IMR-90 (cell line): ENCODE measurements at regions not wholly inside any gene's neighbourhood (a gene's known extent, or its start where the extent isn't known, plus 50 kb on each side); places are given as distances from the start of the nearest gene placed in this dataset.

Experiments
- ATAC-seq: fragments of 200-7000 bp; cut with Tn5 transposase; 2 replicates; pipeline ENCODE4 v1.9.1; 2020; ENCODE audit warnings: low read depth, mild to moderate bottlenecking, moderate library complexity
- BruUV-seq: library from RNA; stranded (reverse); fragments of 400-500 nt; replicated peaks from 2 replicates; lab custom pipeline; 2021; lab: Mats Ljungman, UMichigan
- CTCF ChIA-PET: fragments of 300-600 bp; formaldehyde crosslinking; extraction: SDS; loops from one replicate; lab custom pipeline; 2021; ENCODE audit warnings: antibody characterized with exemption; lab: Yijun Ruan, JAX
- POLR2A ChIA-PET: fragments of 300-600 bp; sonication (Branson Sonifier 250); formaldehyde crosslinking; loops from one replicate; lab custom pipeline; 2022; ENCODE audit warnings: antibody characterized with exemption; ENCODE audit not compliant: unreplicated experiment; lab: Charles Lee
- DNase-seq: peaks from one replicate; pipeline ENCODE4 v3.0.0; 2013
- H2AFZ ChIP-seq: replicated peaks from 2 replicates; pipeline ENCODE3; 2013; ENCODE audit warnings: low read length, mild to moderate bottlenecking; ENCODE audit not compliant: poor library complexity
- H2AK5ac ChIP-seq: 2 replicates; pipeline ENCODE4 v1.6.1; 2013; ENCODE audit warnings: low read depth, low read length, inconsistent platforms
- H2AK9ac ChIP-seq: replicated peaks from 2 replicates; pipeline ENCODE3; 2013; ENCODE audit warnings: mild to moderate bottlenecking, low read depth, low read length, moderate library complexity; ENCODE audit not compliant: poor library complexity
- H2BK120ac ChIP-seq: 2 replicates; pipeline ENCODE4 v1.6.1; 2013; ENCODE audit warnings: low read depth, low read length, inconsistent platforms
- H2BK15ac ChIP-seq: 3 replicates; pipeline ENCODE4 v1.6.1; 2013; ENCODE audit warnings: low read depth, low read length, inconsistent platforms
- H2BK20ac ChIP-seq: 2 replicates; pipeline ENCODE4 v1.6.1; 2013; ENCODE audit warnings: low read depth, mild to moderate bottlenecking, inconsistent platforms, low read length, moderate library complexity
- H2BK5ac ChIP-seq: 2 replicates; pipeline ENCODE4 v1.6.1; 2013; ENCODE audit warnings: mild to moderate bottlenecking, low read depth, low read length, inconsistent platforms; ENCODE audit not compliant: poor library complexity, severe bottlenecking
- H3K14ac ChIP-seq: replicated peaks from 2 replicates; pipeline ENCODE4 v1.6.1; 2013; ENCODE audit warnings: low read depth, low read length, inconsistent platforms
- H3K18ac ChIP-seq: 2 replicates; pipeline ENCODE4 v1.6.1; 2013; ENCODE audit warnings: low read depth, low read length, control low read depth
- H3K23ac ChIP-seq: 2 replicates; pipeline ENCODE4 v1.6.1; 2013; ENCODE audit warnings: low read depth, low read length, inconsistent platforms
- H3K27ac ChIP-seq: 2 replicates; pipeline ENCODE4 v1.5.1; 2013; ENCODE audit warnings: mild to moderate bottlenecking, control low read depth, low read length; ENCODE audit not compliant: insufficient read depth
- H3K27me3 ChIP-seq: 2 replicates; pipeline ENCODE4 v1.6.1; 2013; ENCODE audit warnings: low read length; ENCODE audit not compliant: control insufficient read depth, insufficient read depth
- H3K36me3 ChIP-seq: 2 replicates; pipeline ENCODE4 v1.6.1; 2013; ENCODE audit warnings: low read length, mixed read lengths; ENCODE audit not compliant: control insufficient read depth, insufficient read depth
- H3K4ac ChIP-seq: 2 replicates; pipeline ENCODE4 v1.6.1; 2013; ENCODE audit warnings: low read depth, low read length, inconsistent platforms
- H3K4me1 ChIP-seq: 2 replicates; pipeline ENCODE4 v1.6.1; 2013; ENCODE audit warnings: low read length, mixed read lengths; ENCODE audit not compliant: control insufficient read depth, insufficient read depth
- H3K4me2 ChIP-seq: 2 replicates; pipeline ENCODE4 v1.6.1; 2013; ENCODE audit warnings: low read depth, mild to moderate bottlenecking, control low read depth, low read length, moderate library complexity
- H3K4me3 ChIP-seq: 2 replicates; pipeline ENCODE4 v1.5.1; 2013; ENCODE audit warnings: low read depth, mild to moderate bottlenecking, control low read depth, low read length, moderate library complexity; ENCODE audit not compliant: insufficient read depth
- H3K56ac ChIP-seq: 2 replicates; pipeline ENCODE4 v1.6.1; 2013; ENCODE audit warnings: low read length, inconsistent platforms; ENCODE audit not compliant: insufficient read depth; ENCODE audit errors: extremely low read depth
- H3K79me1 ChIP-seq, 2 experiments: 2 replicates each; pipeline ENCODE4 v1.6.1; 2013; ENCODE audit warnings: low read length in 2 of 2, inconsistent platforms in 1 of 2, low read depth in 1 of 2
- H3K9ac ChIP-seq: 2 replicates; pipeline ENCODE4 v1.6.1; 2013; ENCODE audit warnings: low read depth, low read length, control low read depth
- H3K9me1 ChIP-seq: 2 replicates; pipeline ENCODE4 v1.6.1; 2013; ENCODE audit warnings: low read length, inconsistent platforms; ENCODE audit not compliant: insufficient read depth
- H3K9me3 ChIP-seq: 2 replicates; pipeline ENCODE4 v1.6.1; 2013; ENCODE audit warnings: low read length; ENCODE audit not compliant: control insufficient read depth, insufficient read depth
- H4K20me1 ChIP-seq: 2 replicates; pipeline ENCODE4 v1.6.1; 2013; ENCODE audit warnings: low read length, inconsistent platforms; ENCODE audit not compliant: insufficient read depth
- H4K5ac ChIP-seq: 2 replicates; pipeline ENCODE4 v1.6.1; 2013; ENCODE audit warnings: mild to moderate bottlenecking, low read depth, low read length, control low read depth
- H4K8ac ChIP-seq, 2 experiments: 2 replicates each; pipeline ENCODE4 v1.6.1; 2013; ENCODE audit warnings: low read depth in 2 of 2, low read length in 2 of 2, control low read depth in 1 of 2, inconsistent platforms in 1 of 2
- H4K91ac ChIP-seq: 2 replicates; pipeline ENCODE4 v1.6.1; 2013; ENCODE audit warnings: low read depth, low read length, inconsistent platforms; ENCODE audit not compliant: insufficient read depth
- BHLHE40 ChIP-seq: fragments of 150-350 bp; IDR thresholded peaks from 2 replicates; pipeline ENCODE4 v1.6.1; 2016; ENCODE audit warnings: mild to moderate bottlenecking, low read depth, low read length
- CHD1 ChIP-seq: IDR thresholded peaks from 2 replicates; pipeline ENCODE4 v1.6.1; 2012; ENCODE audit warnings: low read depth, low read length, improper control_type of control experiment
- FOS ChIP-seq: fragments of 150-350 bp; IDR thresholded peaks from 2 replicates; pipeline ENCODE4 v1.6.1; 2016; ENCODE audit warnings: low read depth, low read length
- RAD21 ChIP-seq: IDR thresholded peaks from 2 replicates; pipeline ENCODE4 v1.6.1; 2012; ENCODE audit warnings: low read length, improper control_type of control experiment
- SMC3 ChIP-seq: fragments of 150-350 bp; IDR thresholded peaks from 2 replicates; pipeline ENCODE4 v1.6.1; 2016; ENCODE audit warnings: low read depth, mild to moderate bottlenecking, antibody characterized with exemption, low read length, moderate library complexity
- WGBS, 2 experiments: methylation state at CpG; one replicate each; pipeline versions ENCODE4 v1.1.5 to v1.1.7; 2013; ENCODE audit warnings: missing lambda C conversion rate in 2 of 2; ENCODE audit not compliant: insufficient read length in 1 of 2; ENCODE audit errors: extremely low coverage in 2 of 2; 5-methylcytosine and 5-hydroxymethylcytosine counted together
- dilution Hi-C: fragments of 300-500 bp; cut with HindIII; formaldehyde crosslinking; loops from one replicate; pipeline ENCODE4 v1.14.3; 2018; ENCODE audit warnings: low sequenced_read_pairs; ENCODE audit not compliant: unreplicated experiment
- in situ Hi-C: fragments of 300-500 bp; cut with MboI; formaldehyde crosslinking; loops from 3 replicates; pipeline ENCODE4 v1.14.3; 2019; ENCODE audit warnings: low sequenced_read_pairs, inconsistent platforms, mixed read lengths
- intact Hi-C: fragments of 100-400 bp; cut with micrococcal nuclease; formaldehyde crosslinking; loops from 2 replicates; pipeline ENCODE4 v1.10.0; 2022
- TF ChIP-seq, protein P1 (sequence below): fragments of 150-350 bp; IDR thresholded peaks from 2 replicates; pipeline ENCODE4 v1.6.1; 2016; ENCODE audit warnings: low read depth, mild to moderate bottlenecking, low read length, moderate library complexity, borderline replicate concordance
- TF ChIP-seq, protein P2 (sequence below): conservative IDR thresholded peaks from 2 replicates; pipeline ENCODE4 v1.5.1; 2012; ENCODE audit warnings: mild to moderate bottlenecking, low read depth, low read length, improper control_type of control experiment

DNA sequence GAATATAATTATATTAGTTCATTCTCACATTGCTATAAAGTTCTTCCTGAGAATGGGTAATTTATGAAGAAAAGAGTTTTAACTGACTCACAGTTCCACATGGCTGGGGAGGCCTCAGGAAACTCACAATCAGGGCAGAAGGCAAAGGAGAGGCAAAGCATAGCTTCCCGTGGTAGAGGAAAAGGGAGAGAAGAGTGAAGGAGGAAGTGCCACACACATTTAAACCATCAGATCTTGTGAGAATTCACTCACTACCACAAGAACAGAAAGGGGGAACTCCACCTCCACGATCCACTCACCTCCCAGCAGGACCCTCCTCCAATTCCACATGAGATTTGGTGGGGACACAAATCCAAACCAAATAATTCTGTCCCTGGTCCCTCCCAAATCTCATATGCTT is 773.4 kb upstream of the INTU start:
- no peak overlapping the region for H4K91ac ChIP-seq
- H3K4me3 ChIP-seq, result no peak overlapping the region
- H3K14ac ChIP-seq, result no peak overlapping the region
- no peaks in the 10 kb centered on the region for H3K9me1 ChIP-seq
- H3K27me3 ChIP-seq, result no peaks in the 10 kb centered on the region
- H3K4me1 ChIP-seq, result no peaks in the 10 kb centered on the region
- no peak overlapping the region for H2BK5ac ChIP-seq
- H3K4ac ChIP-seq, result no peak overlapping the region
- no peak overlapping the region for H3K9ac ChIP-seq
- TF ChIP-seq, protein P1, sequence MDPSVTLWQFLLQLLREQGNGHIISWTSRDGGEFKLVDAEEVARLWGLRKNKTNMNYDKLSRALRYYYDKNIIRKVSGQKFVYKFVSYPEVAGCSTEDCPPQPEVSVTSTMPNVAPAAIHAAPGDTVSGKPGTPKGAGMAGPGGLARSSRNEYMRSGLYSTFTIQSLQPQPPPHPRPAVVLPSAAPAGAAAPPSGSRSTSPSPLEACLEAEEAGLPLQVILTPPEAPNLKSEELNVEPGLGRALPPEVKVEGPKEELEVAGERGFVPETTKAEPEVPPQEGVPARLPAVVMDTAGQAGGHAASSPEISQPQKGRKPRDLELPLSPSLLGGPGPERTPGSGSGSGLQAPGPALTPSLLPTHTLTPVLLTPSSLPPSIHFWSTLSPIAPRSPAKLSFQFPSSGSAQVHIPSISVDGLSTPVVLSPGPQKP, result no peak
- TF ChIP-seq RAD21 (no peak), BHLHE40 (no peak), SMC3 (no peak), CHD1 (no peak), FOS (no peak)
- TF ChIP-seq, protein P2, sequence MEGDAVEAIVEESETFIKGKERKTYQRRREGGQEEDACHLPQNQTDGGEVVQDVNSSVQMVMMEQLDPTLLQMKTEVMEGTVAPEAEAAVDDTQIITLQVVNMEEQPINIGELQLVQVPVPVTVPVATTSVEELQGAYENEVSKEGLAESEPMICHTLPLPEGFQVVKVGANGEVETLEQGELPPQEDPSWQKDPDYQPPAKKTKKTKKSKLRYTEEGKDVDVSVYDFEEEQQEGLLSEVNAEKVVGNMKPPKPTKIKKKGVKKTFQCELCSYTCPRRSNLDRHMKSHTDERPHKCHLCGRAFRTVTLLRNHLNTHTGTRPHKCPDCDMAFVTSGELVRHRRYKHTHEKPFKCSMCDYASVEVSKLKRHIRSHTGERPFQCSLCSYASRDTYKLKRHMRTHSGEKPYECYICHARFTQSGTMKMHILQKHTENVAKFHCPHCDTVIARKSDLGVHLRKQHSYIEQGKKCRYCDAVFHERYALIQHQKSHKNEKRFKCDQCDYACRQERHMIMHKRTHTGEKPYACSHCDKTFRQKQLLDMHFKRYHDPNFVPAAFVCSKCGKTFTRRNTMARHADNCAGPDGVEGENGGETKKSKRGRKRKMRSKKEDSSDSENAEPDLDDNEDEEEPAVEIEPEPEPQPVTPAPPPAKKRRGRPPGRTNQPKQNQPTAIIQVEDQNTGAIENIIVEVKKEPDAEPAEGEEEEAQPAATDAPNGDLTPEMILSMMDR, result no peak
- no peaks in the 10 kb centered on the region for H4K20me1 ChIP-seq
- no peak overlapping the region for H2AK9ac ChIP-seq
- WGBS, 2 experiments, result no CpG with 5 or more reads among the region's 2 CpGs
- H3K23ac ChIP-seq, result no peak overlapping the region
- H2AK5ac ChIP-seq, result no peak overlapping the region; the same call in 1 of the 2 replicates
- no peak overlapping the region for H2BK120ac ChIP-seq
- H3K36me3 ChIP-seq, result no peaks in the 10 kb centered on the region
- H2BK15ac ChIP-seq, result no peak overlapping the region
- no peak overlapping the region for H3K56ac ChIP-seq
- intact Hi-C loops (no loop called here), dilution Hi-C loops (no loop called here), in situ Hi-C loops (no loop called here)
- ATAC-seq, result no peak
- H3K79me1 ChIP-seq, result no peaks in the 10 kb centered on the region
- no peak overlapping the region for H2AFZ ChIP-seq
- H2BK20ac ChIP-seq, result no peak overlapping the region
- H3K27ac ChIP-seq, result no peak overlapping the region
- H3K18ac ChIP-seq, result no peak overlapping the region
- H3K4me2 ChIP-seq, result no peak overlapping the region
- no peak overlapping the region for H4K8ac ChIP-seq
- ChIA-PET POLR2A (no interaction called here), CTCF (no interaction called here)
- H3K9me3 ChIP-seq, result no peaks in the 10 kb centered on the region
- DNase-seq, result no peak
- no TSS peak for BruUV-seq
- no peak overlapping the region for H4K5ac ChIP-seq
